SK-N-SH treated with all-trans-retinoic acid at 6 μM for 48 hours (cell line): ENCODE measurements at regions not wholly inside any gene's neighbourhood (a gene's known extent, or its start where the extent isn't known, plus 50 kb on each side); places are given as distances from the start of the nearest gene placed in this dataset.

ENCODE experiments used
- ATAC-seq: fragments of 200-7000 bp; cut with Tn5 transposase; 3 replicates; pipeline ENCODE4 v1.9.1; 2020; ENCODE audit warnings: mild to moderate bottlenecking, moderate library complexity
- ARNTL ChIP-seq: fragments of 450-650 bp; formaldehyde crosslinking; IDR thresholded peaks from 2 replicates; pipeline ENCODE4 v1.5.0; 2020; ENCODE audit warnings: low read depth, mild to moderate bottlenecking, moderate library complexity, borderline replicate concordance
- BACH2 ChIP-seq: fragments of 250-450 bp; sonication (Bioruptor Pico); IDR thresholded peaks from 2 replicates; pipeline ENCODE4 v1.9.0; 2021; ENCODE audit warnings: mild to moderate bottlenecking, borderline replicate concordance
- CREB5 ChIP-seq: fragments of 250-450 bp; sonication (Bioruptor Pico); IDR thresholded peaks from 2 replicates; pipeline ENCODE4 v1.5.1; 2020; ENCODE audit warnings: low read depth, mild to moderate bottlenecking, moderate library complexity
- CSDC2 ChIP-seq: fragments of 250-450 bp; sonication (Bioruptor Pico); IDR thresholded peaks from 2 replicates; pipeline ENCODE4 v1.5.0; 2020; ENCODE audit warnings: mild to moderate bottlenecking, moderate library complexity
- ESRRG ChIP-seq: fragments of 250-450 bp; sonication (Bioruptor Pico); IDR thresholded peaks from 2 replicates; pipeline ENCODE4 v1.6.1; 2021; ENCODE audit warnings: mild to moderate bottlenecking
- GLIS3 ChIP-seq: fragments of 250-450 bp; sonication (Bioruptor Pico); IDR thresholded peaks from 2 replicates; pipeline ENCODE4 v1.5.0; 2020; ENCODE audit warnings: mild to moderate bottlenecking, moderate library complexity
- ISL1 ChIP-seq: fragments of 250-450 bp; sonication (Bioruptor Pico); IDR thresholded peaks from 2 replicates; pipeline ENCODE4 v2.1.2; 2022; ENCODE audit warnings: mild to moderate bottlenecking, moderate library complexity
- OSR1 ChIP-seq: fragments of 250-450 bp; sonication (Bioruptor Pico); IDR thresholded peaks from 2 replicates; pipeline ENCODE4 v1.8.0; 2022; ENCODE audit warnings: moderate library complexity, mild to moderate bottlenecking, inconsistent platforms
- PATZ1 ChIP-seq: fragments of 250-450 bp; sonication (Bioruptor Pico); IDR thresholded peaks from 2 replicates; pipeline ENCODE4 v1.8.0; 2020; ENCODE audit warnings: mild to moderate bottlenecking, moderate library complexity, borderline replicate concordance
- PPARA ChIP-seq: fragments of 250-450 bp; sonication (Bioruptor Pico); IDR thresholded peaks from 2 replicates; pipeline ENCODE4 v1.5.0; 2020; ENCODE audit warnings: mild to moderate bottlenecking, borderline replicate concordance
- RARB ChIP-seq: fragments of 250-450 bp; sonication (Bioruptor Pico); IDR thresholded peaks from 2 replicates; pipeline ENCODE4 v1.8.0; 2021; ENCODE audit warnings: mild to moderate bottlenecking, moderate library complexity
- SNAI2 ChIP-seq: fragments of 250-450 bp; sonication (Bioruptor Pico); IDR thresholded peaks from 2 replicates; pipeline ENCODE4 v1.5.0; 2020; ENCODE audit warnings: mild to moderate bottlenecking, moderate library complexity
- TCF4 ChIP-seq: fragments of 250-450 bp; sonication (Bioruptor Pico); IDR thresholded peaks from 2 replicates; pipeline ENCODE4 v1.8.0; 2021; ENCODE audit warnings: mild to moderate bottlenecking, moderate library complexity, borderline replicate concordance
- TOX ChIP-seq: fragments of 250-450 bp; sonication (Bioruptor Pico); IDR thresholded peaks from 2 replicates; pipeline ENCODE4 v1.8.0; 2021; ENCODE audit warnings: mild to moderate bottlenecking, moderate library complexity, borderline replicate concordance
- TSHZ2 ChIP-seq: fragments of 250-450 bp; sonication (Bioruptor Pico); IDR thresholded peaks from 2 replicates; pipeline ENCODE4 v1.5.0; 2020; ENCODE audit warnings: mild to moderate bottlenecking, moderate library complexity
- ZC3H10 ChIP-seq: fragments of 250-450 bp; sonication (Bioruptor Pico); IDR thresholded peaks from 2 replicates; pipeline ENCODE4 v1.5.1; 2021; ENCODE audit warnings: mild to moderate bottlenecking, moderate library complexity
- ZFP3 ChIP-seq: fragments of 250-450 bp; sonication (Bioruptor Pico); IDR thresholded peaks from 2 replicates; pipeline ENCODE4 v1.5.0; 2020; ENCODE audit warnings: mild to moderate bottlenecking, moderate library complexity
- ZFP30 ChIP-seq: fragments of 450-650 bp; formaldehyde crosslinking; IDR thresholded peaks from 2 replicates; pipeline ENCODE4 v1.5.0; 2022; ENCODE audit warnings: mild to moderate bottlenecking, moderate library complexity
- ZNF565 ChIP-seq: fragments of 450-650 bp; formaldehyde crosslinking; conservative IDR thresholded peaks from 2 replicates; pipeline ENCODE4 v1.5.0; 2020; ENCODE audit warnings: low read depth, mild to moderate bottlenecking, moderate library complexity

GRCh38 chr15:31235311-31236183 lies 91.1 kb upstream of the KLF13 start:
- TF ChIP-seq TSHZ2 (CRISPR knock-in tag) (peak; percentile 35; the same call in 1 of the 2 replicates), OSR1 (no peak), ZNF565 (CRISPR knock-in tag) (no peak), ZC3H10 (CRISPR knock-in tag) (no peak), CSDC2 (no peak), ISL1 (peak; percentile 57), TCF4 (peak; percentile 61; the same call in 1 of the 2 replicates)
- peak; percentile 68 for ATAC-seq

GRCh38 chr15:31236184-31237042 lies 90.2 kb upstream of the KLF13 start:
- ATAC-seq = peak; percentile 96
- TF ChIP-seq TOX (CRISPR knock-in tag) (no peak), ARNTL (CRISPR knock-in tag) (no peak), TSHZ2 (CRISPR knock-in tag) (peak; percentile 76), SNAI2 (0 out of 2 replicates have a peak, but pooled peaks have one; percentile 30), ZNF565 (CRISPR knock-in tag) (no peak), ZFP30 (CRISPR knock-in tag) (no peak), TCF4 (0 out of 2 replicates have a peak, but pooled peaks have one; percentile 32), OSR1 (no peak), BACH2 (CRISPR knock-in tag) (no peak), ZFP3 (CRISPR knock-in tag) (0 out of 2 replicates have a peak, but pooled peaks have one; percentile 44)

GRCh38 chr15:31237043-31237324 lies 89.7 kb upstream of the KLF13 start:
- TF ChIP-seq TCF4 = no peak
- TF ChIP-seq OSR1 = no peak
- TF ChIP-seq ARNTL (CRISPR knock-in tag) = no peak
- TF ChIP-seq ZFP30 (CRISPR knock-in tag) = no peak
- TF ChIP-seq ESRRG (CRISPR knock-in tag) = no peak
- TF ChIP-seq ISL1 = no peak
- TF ChIP-seq CREB5 (CRISPR knock-in tag) = no peak
- ATAC-seq = no peak; the same call in 2 of the 3 replicates

- no peak for TF ChIP-seq ZC3H10 (CRISPR knock-in tag)
- TF ChIP-seq CSDC2 = no peak
- TF ChIP-seq ESRRG (CRISPR knock-in tag) = no peak
- no peak for TF ChIP-seq OSR1
- TF ChIP-seq ZFP3 (CRISPR knock-in tag) = no peak
- TF ChIP-seq RARB (CRISPR knock-in tag) = no peak
- no peak for ATAC-seq
Measured at GRCh38 chr15:31238906-31239305, 87.7 kb upstream of the KLF13 start.

- no peak for ATAC-seq
- no peak for TF ChIP-seq ESRRG (CRISPR knock-in tag)
- no peak for TF ChIP-seq GLIS3 (CRISPR knock-in tag)
- TF ChIP-seq CSDC2 = no peak
- no peak for TF ChIP-seq CREB5 (CRISPR knock-in tag)
- no peak for TF ChIP-seq PPARA (CRISPR knock-in tag)
- no peak for TF ChIP-seq BACH2 (CRISPR knock-in tag)
- no peak for TF ChIP-seq ZC3H10 (CRISPR knock-in tag)
- TF ChIP-seq PATZ1 (CRISPR knock-in tag) = no peak
Measured at GRCh38 chr15:31239409-31239808, 87.2 kb upstream of the KLF13 start.
